HCT116 (cell line): ENCODE measurements at regions not wholly inside any gene's neighbourhood (a gene's known extent, or its start where the extent isn't known, plus 50 kb on each side); places are given as distances from the start of the nearest gene placed in this dataset.

Experiments
- ATAC-seq: fragments of 200-7000 bp; cut with Tn5 transposase; 2 replicates; pipeline ENCODE4 v1.9.1; 2020; ENCODE audit warnings: mild to moderate bottlenecking, moderate library complexity
- BruUV-seq: library from RNA; stranded (reverse); fragments of 400-500 nt; replicated peaks from 2 replicates; lab custom pipeline; 2021; lab: Mats Ljungman, UMichigan
- CTCF ChIA-PET: fragments of 300-600 bp; sonication (Branson Sonifier 250); formaldehyde crosslinking; loops from one replicate; lab custom pipeline; 2021; ENCODE audit warnings: antibody characterized with exemption; lab: Charles Lee
- POLR2A ChIA-PET: fragments of 300-600, 350-600 bp; sonication (Branson Sonifier 250); formaldehyde crosslinking; loops from one replicate; lab custom pipeline; 2021; ENCODE audit warnings: antibody characterized with exemption; lab: Charles Lee
- RAD21 ChIA-PET, 2 experiments: fragments of 300-600 bp; sonication (Branson Sonifier 250); formaldehyde crosslinking; loops; one replicate each; lab custom pipeline; 2023; ENCODE audit warnings: low total read pairs in 2 of 2; ENCODE audit not compliant: uncharacterized antibody in 2 of 2, unreplicated experiment in 2 of 2, low non-redundant PET in 1 of 2; lab: Charles Lee
- DNase-seq: peaks from one replicate; pipeline ENCODE4 v3.0.0-alpha.2; 2010; ENCODE audit warnings: low read depth, low spot score
- H2AFZ ChIP-seq: fragments of 200-600 bp; shearing (Covaris generic), sonication (generic); 2 replicates; pipeline ENCODE4 v1.6.1; 2017; ENCODE audit warnings: low read depth, mixed run types, mixed read lengths, antibody characterized with exemption, low read length; ENCODE audit not compliant: poor library complexity, severe bottlenecking
- H3K27ac ChIP-seq: 2 replicates; pipeline ENCODE4 v1.5.1; 2012; ENCODE audit warnings: low read depth, low read length
- H3K27me3 ChIP-seq: fragments of 200-600 bp; sonication (generic); 2 replicates; pipeline ENCODE4 v1.6.1; 2016; ENCODE audit warnings: mixed run types, low read length, mixed read lengths; ENCODE audit not compliant: insufficient read depth
- H3K36me3 ChIP-seq, 2 experiments: fragments of 200-500 bp in 1 of 2; fragments of 200-600 bp in 1 of 2; sonication (Bioruptor generic) in 1 of 2; sonication (generic) in 1 of 2; 2 replicates each; pipeline versions ENCODE4 v1.5.1 to v1.6.1; 2014 to 2016; ENCODE audit warnings: low read length in 2 of 2, inconsistent platforms in 1 of 2, mixed read lengths in 1 of 2, mixed run types in 1 of 2; ENCODE audit not compliant: insufficient read depth in 2 of 2, control insufficient read depth in 1 of 2
- H3K4me1 ChIP-seq, 2 experiments: fragments of 200-600 bp in 1 of 2; sonication (generic) in 1 of 2; 2 replicates each; pipeline versions ENCODE4 v1.5.1 to v1.6.1; 2012 to 2017; ENCODE audit warnings: low read length in 2 of 2, inconsistent platforms in 1 of 2, mild to moderate bottlenecking in 1 of 2, mixed read lengths in 1 of 2, mixed run types in 1 of 2, moderate library complexity in 1 of 2; ENCODE audit not compliant: insufficient read depth in 2 of 2, control insufficient read depth in 1 of 2
- H3K4me2 ChIP-seq: fragments of 200-600 bp; sonication (generic); 2 replicates; pipeline ENCODE4 v1.6.1; 2017; ENCODE audit warnings: mixed run types, low read length, mixed read lengths
- H3K4me3 ChIP-seq, 2 experiments: fragments of 200-600 bp in 1 of 2; sonication (generic) in 1 of 2; replicated peaks in 1 of 2; 2 replicates each; pipeline ENCODE4 v1.5.1; 2011 to 2016; ENCODE audit warnings: low read length in 2 of 2, control low read depth in 1 of 2, low read depth in 1 of 2, mild to moderate bottlenecking in 1 of 2, mixed read lengths in 1 of 2, mixed run types in 1 of 2
- H3K79me2 ChIP-seq: fragments of 200-600 bp; sonication (generic); 2 replicates; pipeline ENCODE4 v1.6.1; 2017; ENCODE audit warnings: mild to moderate bottlenecking, mixed run types, low read length, moderate library complexity, mixed read lengths; ENCODE audit not compliant: insufficient read depth
- H3K9ac ChIP-seq: fragments of 200-600 bp; sonication (generic); 2 replicates; pipeline ENCODE4 v1.6.1; 2016; ENCODE audit warnings: low read length, mixed read lengths
- H3K9me2 ChIP-seq: fragments of 200-600 bp; sonication (generic), shearing (Covaris generic); 2 replicates; pipeline ENCODE4 v1.6.1; 2017; ENCODE audit warnings: mixed run types, mild to moderate bottlenecking, moderate library complexity; ENCODE audit not compliant: insufficient read depth
- H3K9me3 ChIP-seq, 2 experiments: fragments of 200-500 bp in 1 of 2; fragments of 200-600 bp in 1 of 2; sonication (Bioruptor generic) in 1 of 2; sonication (generic) in 1 of 2; 2 replicates each; pipeline ENCODE4 v1.6.1; 2014 to 2017; ENCODE audit warnings: low read length in 2 of 2, mixed read lengths in 2 of 2, inconsistent platforms in 1 of 2, low read depth in 1 of 2, mild to moderate bottlenecking in 1 of 2, mixed run types in 1 of 2, moderate library complexity in 1 of 2; ENCODE audit not compliant: control insufficient read depth in 1 of 2, insufficient read depth in 1 of 2
- H4K20me1 ChIP-seq: fragments of 200-600 bp; sonication (generic), shearing (Covaris generic); 2 replicates; pipeline ENCODE4 v1.6.1; 2017; ENCODE audit warnings: mixed run types, mild to moderate bottlenecking, moderate library complexity; ENCODE audit not compliant: insufficient read depth
- CBX3 ChIP-seq: IDR thresholded peaks from 2 replicates; pipeline ENCODE4 v1.6.1; 2012; ENCODE audit warnings: low read depth
- CEBPB ChIP-seq: IDR thresholded peaks from 2 replicates; pipeline ENCODE4 v1.6.1; 2012; ENCODE audit warnings: low read depth
- EGR1 ChIP-seq: IDR thresholded peaks from 2 replicates; pipeline ENCODE4 v1.6.1; 2012; ENCODE audit warnings: low read depth
- ELF1 ChIP-seq: IDR thresholded peaks from 2 replicates; pipeline ENCODE4 v1.6.1; 2012; ENCODE audit warnings: low read depth, borderline replicate concordance
- EZH2 ChIP-seq: fragments of 200-600 bp; sonication (generic); IDR thresholded peaks from 2 replicates; pipeline ENCODE4 v1.6.1; 2017; ENCODE audit warnings: antibody characterized with exemption, mixed run types
- FOSL1 ChIP-seq: IDR thresholded peaks from 2 replicates; pipeline ENCODE4 v1.6.1; 2012; ENCODE audit warnings: low read depth
- JUND ChIP-seq: IDR thresholded peaks from 2 replicates; pipeline ENCODE4 v1.6.1; 2012
- MAX ChIP-seq: IDR thresholded peaks from 2 replicates; pipeline ENCODE4 v1.6.1; 2012
- POLR2A ChIP-seq: IDR thresholded peaks from 2 replicates; pipeline ENCODE4 v1.7.0; 2011; ENCODE audit warnings: borderline replicate concordance; ENCODE audit not compliant: insufficient read depth, insufficient read length; ENCODE audit errors: extremely low read depth
- POLR2AphosphoS5 ChIP-seq: IDR thresholded peaks from 2 replicates; pipeline ENCODE4 v1.6.1; 2011; ENCODE audit warnings: mild to moderate bottlenecking, low read depth, low read length, moderate library complexity
- RAD21 ChIP-seq: IDR thresholded peaks from 2 replicates; pipeline ENCODE4 v1.6.1; 2012; ENCODE audit warnings: low read depth, mild to moderate bottlenecking
- SIN3A ChIP-seq: IDR thresholded peaks from 2 replicates; pipeline ENCODE4 v1.6.1; 2012; ENCODE audit warnings: low read depth
- SP1 ChIP-seq: IDR thresholded peaks from 2 replicates; pipeline ENCODE4 v1.6.1; 2012; ENCODE audit warnings: low read depth
- SRF ChIP-seq: IDR thresholded peaks from 2 replicates; pipeline ENCODE4 v1.6.1; 2012; ENCODE audit warnings: low read depth
- TCF7L2 ChIP-seq: IDR thresholded peaks from 2 replicates; pipeline ENCODE4 v1.7.0; 2011; ENCODE audit warnings: borderline replicate concordance, inconsistent platforms; ENCODE audit not compliant: insufficient read depth, insufficient read length; ENCODE audit errors: extremely low read depth
- YY1 ChIP-seq: IDR thresholded peaks from 2 replicates; pipeline ENCODE4 v1.6.1; 2011; ENCODE audit warnings: low read length, low read depth, moderate library complexity, mild to moderate bottlenecking; ENCODE audit not compliant: insufficient replicate concordance; ENCODE audit errors: extremely low read depth
- ZNF274 ChIP-seq: fragments of 200-500 bp; sonication (Bioruptor generic); IDR thresholded peaks from 2 replicates; pipeline ENCODE4 v1.6.1; 2014; ENCODE audit warnings: mild to moderate bottlenecking, low read depth, low read length, inconsistent platforms
- intact Hi-C: fragments of 100-400 bp; cut with micrococcal nuclease; formaldehyde crosslinking; loops from 2 replicates; pipeline ENCODE4 v1.10.0; 2022
- TF ChIP-seq, protein P1 (sequence below): IDR thresholded peaks from 2 replicates; pipeline ENCODE4 v1.6.1; 2011; ENCODE audit warnings: mild to moderate bottlenecking, low read length, moderate library complexity; ENCODE audit not compliant: insufficient replicate concordance; ENCODE audit errors: extremely low read depth
- TF ChIP-seq, protein P2 (sequence below), 3 experiments: fragments of 200-600 bp in 1 of 3; sonication (generic) in 1 of 3; IDR thresholded peaks in 2 of 3; conservative IDR thresholded peaks in 1 of 3; 2 replicates each; pipeline ENCODE4 v1.5.1; 2012 to 2017; ENCODE audit warnings: low read depth in 2 of 3, low read length in 2 of 3, antibody characterized with exemption in 1 of 3, borderline replicate concordance in 1 of 3, control low read depth in 1 of 3, mild to moderate bottlenecking in 1 of 3, mixed read lengths in 1 of 3, mixed run types in 1 of 3, moderate library complexity in 1 of 3; ENCODE audit not compliant: insufficient read depth in 1 of 3
- TF ChIP-seq, protein P3 (sequence below): IDR thresholded peaks from 2 replicates; pipeline ENCODE4 v1.6.1; 2012; ENCODE audit warnings: low read depth

DNA sequence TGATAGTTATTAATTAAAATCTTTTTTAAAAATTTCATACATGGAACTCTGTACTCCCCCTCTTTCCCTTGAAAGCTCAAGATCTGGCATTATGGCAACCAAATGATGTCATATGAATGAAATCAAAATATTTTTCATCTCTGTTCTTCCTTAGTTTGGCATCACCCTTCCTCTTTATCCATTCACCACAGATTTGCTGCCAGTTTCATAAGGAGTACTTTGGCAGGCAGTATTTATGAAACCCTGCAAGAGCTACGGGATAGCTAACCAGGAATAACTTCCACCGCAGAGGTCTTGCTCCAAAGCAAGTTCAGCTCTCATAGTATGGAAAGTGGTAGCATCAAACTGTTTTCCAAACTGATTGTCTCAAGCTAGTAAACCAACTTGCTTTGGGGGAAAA, 113.9 kb upstream of the DOK5 start:
- CTCF ChIA-PET: no interaction called here
- ATAC-seq: no peak
- POLR2A ChIA-PET: no interaction called here

More for the DNA sequence above, 113.9 kb upstream of the DOK5 start:
- RAD21 ChIA-PET: interaction anchor here in 1 of 2 experiments (0.7 kb wide), 1 partner anchor 118 kb away, joined by 3 read pairs; no protein-coding TSS in a partner anchor
- Histone ChIP-seq H3K36me3 (no peaks in the 10 kb centered on the region), H3K27ac (no peak overlapping the region), H3K9me3 (no peaks in the 10 kb centered on the region), H3K4me3 (no peak overlapping the region), H3K79me2 (no peaks in the 10 kb centered on the region), H4K20me1 (no peaks in the 10 kb centered on the region), H2AFZ (no peak overlapping the region), H3K4me1 (no peaks in the 10 kb centered on the region), H3K9me2 (no peaks in the 10 kb centered on the region), H3K27me3 (peaks cover 9% of the 10 kb centered on the region), H3K9ac (no peak overlapping the region), H3K4me2 (no peak overlapping the region)
- TF ChIP-seq, protein P1, sequence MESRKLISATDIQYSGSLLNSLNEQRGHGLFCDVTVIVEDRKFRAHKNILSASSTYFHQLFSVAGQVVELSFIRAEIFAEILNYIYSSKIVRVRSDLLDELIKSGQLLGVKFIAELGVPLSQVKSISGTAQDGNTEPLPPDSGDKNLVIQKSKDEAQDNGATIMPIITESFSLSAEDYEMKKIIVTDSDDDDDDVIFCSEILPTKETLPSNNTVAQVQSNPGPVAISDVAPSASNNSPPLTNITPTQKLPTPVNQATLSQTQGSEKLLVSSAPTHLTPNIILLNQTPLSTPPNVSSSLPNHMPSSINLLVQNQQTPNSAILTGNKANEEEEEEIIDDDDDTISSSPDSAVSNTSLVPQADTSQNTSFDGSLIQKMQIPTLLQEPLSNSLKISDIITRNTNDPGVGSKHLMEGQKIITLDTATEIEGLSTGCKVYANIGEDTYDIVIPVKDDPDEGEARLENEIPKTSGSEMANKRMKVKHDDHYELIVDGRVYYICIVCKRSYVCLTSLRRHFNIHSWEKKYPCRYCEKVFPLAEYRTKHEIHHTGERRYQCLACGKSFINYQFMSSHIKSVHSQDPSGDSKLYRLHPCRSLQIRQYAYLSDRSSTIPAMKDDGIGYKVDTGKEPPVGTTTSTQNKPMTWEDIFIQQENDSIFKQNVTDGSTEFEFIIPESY: no peak
- TF ChIP-seq FOSL1: no peak
- TF ChIP-seq MAX: no peak
- TF ChIP-seq SP1: no peak
- no peak for TF ChIP-seq RAD21
- TF ChIP-seq POLR2AphosphoS5: no peak
- TF ChIP-seq SRF: no peak
- TF ChIP-seq ELF1: no peak
- no peak for TF ChIP-seq EZH2
- no peak for TF ChIP-seq CEBPB
- no peak for TF ChIP-seq JUND
- TF ChIP-seq, protein P2, sequence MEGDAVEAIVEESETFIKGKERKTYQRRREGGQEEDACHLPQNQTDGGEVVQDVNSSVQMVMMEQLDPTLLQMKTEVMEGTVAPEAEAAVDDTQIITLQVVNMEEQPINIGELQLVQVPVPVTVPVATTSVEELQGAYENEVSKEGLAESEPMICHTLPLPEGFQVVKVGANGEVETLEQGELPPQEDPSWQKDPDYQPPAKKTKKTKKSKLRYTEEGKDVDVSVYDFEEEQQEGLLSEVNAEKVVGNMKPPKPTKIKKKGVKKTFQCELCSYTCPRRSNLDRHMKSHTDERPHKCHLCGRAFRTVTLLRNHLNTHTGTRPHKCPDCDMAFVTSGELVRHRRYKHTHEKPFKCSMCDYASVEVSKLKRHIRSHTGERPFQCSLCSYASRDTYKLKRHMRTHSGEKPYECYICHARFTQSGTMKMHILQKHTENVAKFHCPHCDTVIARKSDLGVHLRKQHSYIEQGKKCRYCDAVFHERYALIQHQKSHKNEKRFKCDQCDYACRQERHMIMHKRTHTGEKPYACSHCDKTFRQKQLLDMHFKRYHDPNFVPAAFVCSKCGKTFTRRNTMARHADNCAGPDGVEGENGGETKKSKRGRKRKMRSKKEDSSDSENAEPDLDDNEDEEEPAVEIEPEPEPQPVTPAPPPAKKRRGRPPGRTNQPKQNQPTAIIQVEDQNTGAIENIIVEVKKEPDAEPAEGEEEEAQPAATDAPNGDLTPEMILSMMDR (IDR thresholded peaks at IDR 0.05 in 2 of 3, conservative IDR thresholded peaks at IDR 0.05 in 1 of 3; ENCODE audit: borderline replicate concordance in 1 of 3, insufficient read depth in 1 of 3, low read depth in 2 of 3, low read length in 2 of 3): no peak
- TF ChIP-seq YY1: no peak
- TF ChIP-seq ZNF274: no peak
- TF ChIP-seq EGR1: no peak
- TF ChIP-seq POLR2A: no peak
- TF ChIP-seq SIN3A: no peak
- no peak for TF ChIP-seq TCF7L2
- TF ChIP-seq CBX3: no peak
- TF ChIP-seq, protein P3, sequence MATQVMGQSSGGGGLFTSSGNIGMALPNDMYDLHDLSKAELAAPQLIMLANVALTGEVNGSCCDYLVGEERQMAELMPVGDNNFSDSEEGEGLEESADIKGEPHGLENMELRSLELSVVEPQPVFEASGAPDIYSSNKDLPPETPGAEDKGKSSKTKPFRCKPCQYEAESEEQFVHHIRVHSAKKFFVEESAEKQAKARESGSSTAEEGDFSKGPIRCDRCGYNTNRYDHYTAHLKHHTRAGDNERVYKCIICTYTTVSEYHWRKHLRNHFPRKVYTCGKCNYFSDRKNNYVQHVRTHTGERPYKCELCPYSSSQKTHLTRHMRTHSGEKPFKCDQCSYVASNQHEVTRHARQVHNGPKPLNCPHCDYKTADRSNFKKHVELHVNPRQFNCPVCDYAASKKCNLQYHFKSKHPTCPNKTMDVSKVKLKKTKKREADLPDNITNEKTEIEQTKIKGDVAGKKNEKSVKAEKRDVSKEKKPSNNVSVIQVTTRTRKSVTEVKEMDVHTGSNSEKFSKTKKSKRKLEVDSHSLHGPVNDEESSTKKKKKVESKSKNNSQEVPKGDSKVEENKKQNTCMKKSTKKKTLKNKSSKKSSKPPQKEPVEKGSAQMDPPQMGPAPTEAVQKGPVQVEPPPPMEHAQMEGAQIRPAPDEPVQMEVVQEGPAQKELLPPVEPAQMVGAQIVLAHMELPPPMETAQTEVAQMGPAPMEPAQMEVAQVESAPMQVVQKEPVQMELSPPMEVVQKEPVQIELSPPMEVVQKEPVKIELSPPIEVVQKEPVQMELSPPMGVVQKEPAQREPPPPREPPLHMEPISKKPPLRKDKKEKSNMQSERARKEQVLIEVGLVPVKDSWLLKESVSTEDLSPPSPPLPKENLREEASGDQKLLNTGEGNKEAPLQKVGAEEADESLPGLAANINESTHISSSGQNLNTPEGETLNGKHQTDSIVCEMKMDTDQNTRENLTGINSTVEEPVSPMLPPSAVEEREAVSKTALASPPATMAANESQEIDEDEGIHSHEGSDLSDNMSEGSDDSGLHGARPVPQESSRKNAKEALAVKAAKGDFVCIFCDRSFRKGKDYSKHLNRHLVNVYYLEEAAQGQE: no peak
- no peak for DNase-seq
- intact Hi-C loops: no loop called here
- no TSS peak for BruUV-seq
